GM19035 (cell line): ENCODE measurements at regions not wholly inside any gene's neighbourhood (a gene's known extent, or its start where the extent isn't known, plus 50 kb on each side); places are given as distances from the start of the nearest gene placed in this dataset.
"Not testable (repeated sequence)": the region's sequence is repeated elsewhere in the genome, so short reads cannot be mapped to it uniquely, and the experiment has no call there.

Experiments used
- ATAC-seq: cut with Tn5 transposase; IDR thresholded peaks from one replicate; pipeline ENCODE4 v1.9.1; 2021; ENCODE audit not compliant: unreplicated experiment

DNA sequence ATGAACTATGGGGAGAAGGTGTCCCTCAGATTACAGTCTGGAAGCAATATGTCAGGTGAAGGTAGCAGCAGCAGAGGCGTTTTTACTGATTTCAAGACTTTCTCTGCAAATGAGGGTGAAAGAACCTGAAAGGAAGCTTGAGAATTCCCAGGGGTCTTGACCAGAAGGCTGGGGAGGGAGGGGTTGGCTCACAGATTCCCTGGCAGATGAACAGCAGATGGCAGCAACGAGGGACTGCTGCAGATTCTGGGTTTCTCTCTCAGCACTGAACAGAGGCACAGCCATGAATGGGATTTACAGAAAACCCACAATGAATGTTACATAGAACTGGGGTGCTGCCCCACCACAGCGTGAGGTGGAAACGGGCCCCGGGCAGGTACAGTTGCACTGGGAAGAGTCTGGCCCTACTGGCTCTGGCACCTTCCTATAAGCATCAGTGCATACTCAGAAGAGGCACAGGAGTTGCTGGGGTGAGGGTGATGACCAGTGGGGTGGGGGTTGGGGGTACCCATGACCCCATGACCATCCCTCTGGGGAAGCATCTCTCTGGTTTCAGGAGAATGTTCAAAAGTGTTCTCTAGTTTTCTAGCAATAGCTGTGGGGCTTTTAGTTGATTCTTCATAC lies 317.8 kb downstream of the SH2D4B start:
- no peak for ATAC-seq

- no peak for ATAC-seq
Observed at GRCh38 chr10:80856186-80856585, 318.5 kb downstream of the SH2D4B start.

- ATAC-seq, result not testable (repeated sequence)
Observed at GRCh38 chr10:80859279-80859678, 321.6 kb downstream of the SH2D4B start.

- ATAC-seq, result no peak
Observed at GRCh38 chr10:80860719-80861118, 323.0 kb downstream of the SH2D4B start.

DNA sequence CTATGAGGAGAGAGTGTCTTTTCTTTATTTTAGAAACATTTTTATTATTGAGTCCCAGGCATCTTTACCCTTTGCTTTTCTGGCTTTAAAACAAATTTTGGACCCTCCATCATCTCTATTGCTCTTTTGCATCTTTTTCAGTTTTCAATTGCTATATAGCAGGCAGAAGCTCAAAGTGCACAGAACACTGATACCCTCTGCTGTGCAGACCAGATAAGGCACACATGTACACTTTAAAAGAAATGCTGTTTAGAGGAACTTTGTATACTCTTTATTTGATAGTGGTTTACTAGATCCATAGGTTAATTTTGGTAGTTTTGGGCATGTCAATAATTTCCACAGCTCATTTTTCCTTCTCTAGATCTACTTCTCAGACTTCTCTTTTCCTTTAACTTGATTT lies 324.2 kb downstream of the SH2D4B start:
- no peak for ATAC-seq

DNA sequence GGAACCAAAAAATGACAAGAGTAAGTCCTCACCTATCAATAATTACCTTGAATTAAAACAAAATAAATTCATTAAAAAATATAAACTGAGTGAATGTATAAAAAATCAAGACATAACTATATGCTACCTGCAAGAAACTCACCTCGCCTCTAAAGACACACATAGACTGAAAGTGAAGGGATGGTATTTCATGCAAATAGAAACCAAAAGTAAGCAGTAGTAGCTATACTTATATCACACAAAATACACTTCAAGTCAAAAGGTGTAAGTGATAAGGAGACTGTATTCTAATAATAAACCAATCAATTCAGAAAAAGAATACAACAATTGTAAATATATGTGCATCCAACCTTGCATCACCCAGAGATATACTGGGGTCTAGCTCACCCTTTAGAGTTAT lies 332.6 kb downstream of the SH2D4B start:
- peak; percentile 92 for ATAC-seq

GRCh38 chr10:80871083-80871482 lies 333.4 kb downstream of the SH2D4B start:
- peak; percentile 67 for ATAC-seq

GRCh38 chr10:80878330-80878729 lies 340.6 kb downstream of the SH2D4B start:
- ATAC-seq, result no peak

DNA sequence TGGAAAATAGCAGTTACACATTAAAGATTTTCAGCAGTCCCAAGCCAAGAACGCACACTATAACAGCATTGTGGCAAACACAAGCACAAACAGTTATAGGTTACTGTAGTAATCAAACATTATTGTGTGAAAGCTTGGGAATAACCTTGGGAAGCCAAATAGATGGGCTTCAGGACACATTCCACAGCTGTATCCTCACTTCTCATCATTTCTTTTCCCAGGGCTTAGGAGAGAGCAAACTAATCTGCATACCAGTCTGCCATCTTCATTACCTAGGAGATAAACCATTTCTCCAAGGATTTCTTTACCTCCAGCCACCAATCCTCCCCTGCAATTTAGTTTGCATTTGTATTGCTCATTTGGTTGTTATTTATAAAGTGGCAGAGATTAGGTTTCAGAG lies 352.4 kb downstream of the SH2D4B start:
- no peak for ATAC-seq

DNA sequence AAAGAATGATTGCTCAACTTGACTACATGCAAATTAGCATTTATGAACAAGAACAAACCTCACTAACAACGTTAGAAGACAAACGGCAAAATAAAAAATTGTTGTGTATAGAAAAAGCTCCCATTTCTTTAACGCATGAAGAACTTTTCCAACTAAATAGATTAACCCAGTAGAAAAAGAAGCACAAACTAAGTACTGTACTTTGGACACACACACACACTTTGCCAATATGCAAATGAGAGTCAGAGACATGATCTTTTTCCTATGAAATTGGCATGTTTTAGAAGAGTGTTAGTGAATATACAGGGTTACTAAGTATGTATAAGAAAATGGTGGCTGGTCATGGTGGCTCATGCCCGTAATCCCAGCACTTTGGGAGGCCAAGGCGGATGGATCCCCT lies 355.6 kb downstream of the SH2D4B start:
- no peak for ATAC-seq

DNA sequence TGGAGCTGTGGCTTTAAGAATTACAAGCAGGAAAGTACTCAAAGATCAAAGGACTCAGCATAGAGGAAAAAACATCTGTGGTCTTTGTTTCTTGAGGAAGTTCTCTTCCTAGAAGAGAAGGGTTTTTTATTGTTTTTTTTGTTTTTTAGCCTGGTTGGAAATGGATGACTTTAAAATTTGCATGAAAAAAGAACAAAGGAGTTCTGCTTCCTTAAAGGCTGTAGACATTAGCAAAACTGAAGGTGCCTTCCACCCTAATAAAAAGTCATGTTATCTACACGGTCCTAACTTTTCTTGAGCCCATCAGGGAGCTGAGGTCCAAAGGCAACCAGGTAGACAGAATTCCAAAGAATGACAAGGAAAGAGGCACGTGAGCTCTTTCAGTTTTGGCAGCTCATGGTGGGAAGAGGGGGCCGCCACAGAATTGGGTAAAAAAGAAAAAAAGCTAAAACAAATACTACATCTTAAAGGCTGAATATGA lies 356.6 kb downstream of the SH2D4B start:
- no peak for ATAC-seq

GRCh38 chr10:80894797-80895467 lies 357.2 kb downstream of the SH2D4B start:
- no peak for ATAC-seq

- no peak for ATAC-seq
Observed at GRCh38 chr10:80896076-80896475, 358.4 kb downstream of the SH2D4B start.

DNA sequence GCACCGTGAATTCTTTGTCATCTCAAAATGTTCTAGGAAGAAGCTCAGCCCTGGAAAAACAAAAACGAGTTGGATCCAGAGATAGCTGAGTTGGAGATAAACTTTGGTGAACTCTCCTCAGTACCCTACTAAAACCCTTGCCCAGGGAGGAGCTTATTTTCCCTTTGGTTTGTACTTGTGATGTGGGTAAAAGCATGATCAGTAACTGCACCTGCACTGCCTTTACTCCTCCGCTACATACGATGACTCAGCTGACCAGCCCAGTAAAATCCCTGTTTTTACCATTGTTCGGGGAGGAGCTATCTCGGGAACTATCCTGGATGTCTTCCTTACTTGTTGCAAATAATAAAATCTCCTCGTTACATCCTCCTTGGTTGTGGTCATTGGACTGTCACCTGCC lies 359.3 kb downstream of the SH2D4B start:
- no peak for ATAC-seq

DNA sequence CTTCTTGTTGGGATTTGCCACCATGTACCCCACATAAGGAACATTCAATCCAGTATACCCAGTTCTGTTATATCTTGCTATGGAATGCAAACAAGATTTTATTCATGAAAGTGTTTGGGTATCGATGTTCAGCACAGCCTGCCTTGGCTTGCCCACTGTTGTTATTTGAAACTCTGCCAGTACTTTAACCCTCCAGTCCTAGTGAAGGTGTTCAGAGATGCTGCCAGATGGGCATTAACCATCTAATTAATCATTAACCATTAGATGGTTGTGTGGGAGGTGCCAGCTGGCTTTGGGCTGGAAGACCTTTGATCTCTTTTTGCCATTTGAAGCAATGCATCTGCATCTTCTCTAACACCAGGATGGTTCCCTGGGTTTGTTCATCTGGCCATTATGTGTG lies 363.0 kb downstream of the SH2D4B start:
- ATAC-seq, result no peak

GRCh38 chr10:80908611-80909010 lies 370.9 kb downstream of the SH2D4B start:
- no peak for ATAC-seq

GRCh38 chr10:80909254-80909653 lies 371.6 kb downstream of the SH2D4B start:
- ATAC-seq, result no peak

DNA sequence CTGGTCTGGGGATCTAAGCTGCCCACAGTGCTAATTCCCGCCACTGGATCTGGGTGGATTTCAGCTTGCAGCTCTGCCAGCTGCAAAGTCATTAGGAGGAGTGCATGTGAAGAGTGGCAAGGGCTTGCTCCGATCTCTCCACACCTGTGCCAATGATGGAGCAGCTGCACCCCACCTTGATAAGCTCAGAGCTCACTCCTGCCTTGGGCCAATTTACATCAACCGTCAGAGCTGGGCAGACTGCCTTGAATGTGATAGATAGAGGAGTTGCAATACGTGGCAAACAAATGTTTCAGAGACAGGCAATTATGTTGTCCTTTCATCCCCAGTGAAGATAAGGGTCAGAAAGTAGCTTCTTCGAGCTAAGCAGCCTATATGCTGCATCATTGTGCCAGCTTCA lies 379.9 kb downstream of the SH2D4B start:
- ATAC-seq, result no peak

GRCh38 chr10:80921032-80921431 lies 383.3 kb downstream of the SH2D4B start:
- ATAC-seq, result no peak

DNA sequence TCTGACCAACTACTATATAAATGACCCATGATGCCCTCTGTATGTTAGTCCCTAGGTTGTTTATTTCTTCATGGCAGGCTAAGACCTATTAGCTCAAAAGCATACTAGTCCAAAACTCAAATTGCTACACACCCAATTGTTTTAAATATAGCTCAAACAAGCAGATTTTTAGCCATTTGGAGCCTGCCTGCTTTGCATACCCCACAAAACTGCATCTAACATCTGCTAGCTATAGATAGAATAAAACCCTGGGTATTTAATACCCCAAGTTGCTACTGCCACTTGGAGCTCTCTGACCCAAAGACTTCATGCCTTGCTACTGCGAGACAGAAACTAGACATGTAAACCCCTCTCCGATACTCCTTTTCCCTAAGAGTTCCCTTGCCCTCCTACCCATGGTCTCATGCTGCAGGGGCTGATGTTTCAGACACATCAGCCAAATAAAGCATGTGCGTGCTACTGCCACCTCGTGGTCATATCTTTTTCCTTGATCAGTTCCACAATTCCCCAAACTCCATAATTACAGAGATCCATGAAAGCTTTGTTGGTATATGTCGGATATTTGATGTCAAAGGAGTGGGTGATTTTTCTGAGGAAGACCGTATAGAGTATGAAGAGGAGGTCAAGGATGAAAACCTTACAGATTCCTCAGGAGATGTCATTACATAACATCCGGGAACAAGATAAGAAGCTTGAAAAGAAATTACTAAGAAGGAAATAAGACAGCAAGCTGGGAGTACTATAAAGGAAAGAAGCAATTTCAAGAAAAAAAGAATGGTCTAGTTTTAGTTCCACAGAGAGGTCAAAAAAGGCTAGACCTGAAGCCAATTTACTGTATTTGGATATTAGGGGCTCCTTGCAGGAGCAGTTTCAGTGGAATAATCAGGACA lies 386.6 kb downstream of the SH2D4B start:
- ATAC-seq, result no peak

DNA sequence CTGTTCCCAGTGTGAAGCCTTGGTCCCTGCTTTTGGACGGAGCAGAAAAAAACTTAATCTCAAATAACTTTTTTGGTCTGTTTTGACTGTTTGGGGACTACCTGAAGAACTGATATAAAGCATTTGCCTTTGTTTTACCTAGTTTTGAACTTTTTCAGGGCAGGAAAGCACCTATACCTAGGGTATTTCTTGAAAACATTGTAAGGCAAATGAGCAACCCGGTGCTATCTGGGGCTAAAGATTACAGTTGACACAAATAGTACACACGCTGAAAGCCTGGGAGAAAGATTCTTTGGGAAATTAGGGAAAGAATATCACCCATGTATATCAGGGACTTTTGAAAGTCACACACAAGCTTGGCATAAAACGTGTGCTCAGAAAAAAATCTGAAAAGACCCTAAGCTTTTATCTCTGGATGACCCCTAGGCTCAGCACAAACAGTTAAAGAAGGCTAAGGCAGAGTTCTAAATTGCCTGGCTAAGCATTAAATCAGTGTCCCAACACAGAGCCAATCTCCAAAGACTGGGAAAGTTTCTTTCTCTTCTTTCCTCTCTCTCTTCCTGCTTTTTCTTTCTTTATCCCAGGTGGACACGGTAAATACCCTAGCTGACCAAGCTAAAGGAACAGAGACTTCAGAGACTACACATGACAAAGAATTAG lies 389.8 kb downstream of the SH2D4B start:
- no peak for ATAC-seq
